ENCODE measurements at regions not wholly inside any gene's neighbourhood (a gene's known extent, or its start where the extent isn't known, plus 50 kb on each side); places are given as distances from the start of the nearest gene placed in this dataset.
"Not testable (repeated sequence)": the region's sequence is repeated elsewhere in the genome, so short reads cannot be mapped to it uniquely, and the experiment has no call there.

DNA sequence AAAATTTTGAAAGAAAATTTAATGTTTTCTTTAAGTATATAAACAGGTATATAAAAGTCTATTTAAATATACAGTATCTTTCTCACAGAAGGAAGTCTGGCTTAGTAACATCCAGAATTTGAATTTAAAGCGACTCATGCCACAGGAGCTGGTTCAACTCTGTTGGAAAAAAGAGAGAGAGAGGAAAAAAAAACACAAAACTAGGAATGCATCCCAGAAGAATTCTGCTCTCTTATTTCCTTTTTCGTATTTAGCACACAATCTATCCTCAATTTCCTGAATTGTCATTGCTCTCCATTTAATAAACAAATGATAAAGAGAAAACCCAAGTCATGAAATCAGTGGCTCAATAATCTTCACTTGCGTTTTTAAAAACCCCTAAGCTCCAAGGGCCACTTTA is 107.5 kb upstream of the SCAF8 start:
- DNase-seq (ENCODE audit: extremely low read depth in 1 of 2, low read depth in 1 of 2), result no peak

DNA sequence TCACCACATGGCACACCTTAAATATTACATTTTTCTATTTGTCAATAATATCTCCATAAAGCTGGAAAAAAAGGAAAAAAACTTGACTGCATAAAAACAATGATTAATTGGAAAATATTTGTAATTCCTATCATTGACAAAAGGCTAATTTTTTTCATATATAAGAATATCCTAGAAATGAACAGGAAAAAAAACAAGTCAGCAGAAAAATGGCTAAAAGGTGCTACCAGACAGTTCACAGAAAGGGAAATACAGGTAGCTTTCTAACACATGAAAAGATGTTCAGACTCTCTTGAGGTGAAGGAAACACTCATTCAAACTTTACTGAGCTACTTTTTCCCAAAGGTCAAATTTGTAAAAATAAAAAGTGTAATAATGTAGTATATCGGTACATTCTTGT is 104.1 kb upstream of the SCAF8 start:
- no peak for DNase-seq (ENCODE audit: extremely low read depth in 1 of 2, low read depth in 1 of 2)

DNA sequence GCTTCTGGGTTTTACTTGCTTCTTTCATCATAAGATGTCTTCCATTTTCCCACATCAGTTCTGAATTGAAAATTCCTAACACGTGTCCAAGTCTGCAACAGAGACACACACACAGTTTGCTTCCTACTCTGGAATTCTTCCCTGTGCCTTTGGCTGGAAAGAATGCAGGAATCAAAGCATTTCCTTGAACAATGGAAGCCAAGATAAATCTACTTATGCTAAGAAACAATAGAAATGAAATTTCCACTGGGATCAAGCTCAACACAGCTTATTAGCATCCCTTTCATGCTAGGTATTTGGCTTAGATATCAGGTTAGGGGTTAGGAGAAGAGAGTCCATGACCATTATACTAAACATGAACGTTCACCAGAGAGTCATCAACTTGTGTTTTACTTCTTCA is 101.1 kb upstream of the SCAF8 start:
- no peak for DNase-seq (ENCODE audit: extremely low read depth in 1 of 2, low read depth in 1 of 2)

DNA sequence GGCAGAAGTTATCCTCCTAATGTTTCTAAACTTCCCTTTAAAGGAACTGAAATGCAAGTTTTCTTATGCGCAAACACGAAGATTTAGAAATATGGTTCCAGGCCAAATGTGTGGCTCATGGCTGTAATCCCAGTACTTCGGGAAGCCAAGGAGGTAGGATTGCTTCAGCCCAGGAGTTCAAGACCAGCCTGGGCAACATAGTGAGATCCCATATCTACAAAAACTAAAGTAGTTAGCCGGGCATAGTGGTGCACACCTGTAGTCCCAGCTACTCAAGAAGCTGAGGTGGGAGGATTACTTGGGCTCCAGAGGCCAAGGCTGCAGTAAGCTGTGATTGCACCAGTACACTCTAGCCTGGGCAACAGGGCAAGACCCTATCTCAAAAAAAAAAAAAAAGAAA is 95.8 kb upstream of the SCAF8 start:
- no peak for DNase-seq (ENCODE audit: extremely low read depth in 1 of 2, low read depth in 1 of 2)

DNA sequence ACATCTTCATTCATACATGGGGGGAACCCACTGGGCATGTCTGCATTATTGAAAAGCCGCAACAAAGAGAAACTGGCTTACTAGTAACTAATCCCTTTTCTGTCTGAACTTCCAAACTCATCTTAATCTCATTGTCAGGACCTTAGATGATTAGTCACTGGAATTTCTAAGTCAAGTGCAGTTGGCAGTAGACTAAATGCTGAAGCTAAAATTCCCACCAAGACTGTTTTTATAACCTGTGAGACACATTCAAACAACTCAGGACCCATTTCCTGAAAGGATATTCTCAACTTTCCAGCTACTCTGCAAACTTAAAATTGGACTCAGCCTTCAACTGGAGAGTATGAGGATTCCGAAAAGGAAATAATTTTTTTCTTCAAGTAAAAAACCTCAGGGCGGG is 94.8 kb upstream of the SCAF8 start:
- no peak for DNase-seq (ENCODE audit: extremely low read depth in 1 of 2, low read depth in 1 of 2)

DNA sequence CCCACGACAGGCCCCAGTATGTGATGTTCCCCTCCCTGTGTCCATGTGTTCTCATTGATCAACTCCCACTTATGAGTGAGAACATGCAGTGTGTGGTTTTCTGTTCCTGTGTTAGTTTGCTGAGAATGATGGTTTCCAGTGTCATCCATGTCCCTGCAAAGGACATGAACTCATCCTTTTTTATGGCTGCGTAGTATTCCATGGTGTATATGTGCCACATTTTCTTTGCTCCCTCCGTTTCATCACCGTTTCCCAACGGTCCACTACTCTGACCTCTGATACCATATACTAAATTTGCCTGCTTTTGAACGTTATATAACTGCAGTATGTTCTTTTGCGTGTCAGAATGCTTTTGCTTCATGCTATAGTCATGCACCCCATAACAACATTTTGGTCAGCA is 94.0 kb upstream of the SCAF8 start:
- DNase-seq (ENCODE audit: extremely low read depth in 1 of 2, low read depth in 1 of 2), result not testable (repeated sequence)

DNA sequence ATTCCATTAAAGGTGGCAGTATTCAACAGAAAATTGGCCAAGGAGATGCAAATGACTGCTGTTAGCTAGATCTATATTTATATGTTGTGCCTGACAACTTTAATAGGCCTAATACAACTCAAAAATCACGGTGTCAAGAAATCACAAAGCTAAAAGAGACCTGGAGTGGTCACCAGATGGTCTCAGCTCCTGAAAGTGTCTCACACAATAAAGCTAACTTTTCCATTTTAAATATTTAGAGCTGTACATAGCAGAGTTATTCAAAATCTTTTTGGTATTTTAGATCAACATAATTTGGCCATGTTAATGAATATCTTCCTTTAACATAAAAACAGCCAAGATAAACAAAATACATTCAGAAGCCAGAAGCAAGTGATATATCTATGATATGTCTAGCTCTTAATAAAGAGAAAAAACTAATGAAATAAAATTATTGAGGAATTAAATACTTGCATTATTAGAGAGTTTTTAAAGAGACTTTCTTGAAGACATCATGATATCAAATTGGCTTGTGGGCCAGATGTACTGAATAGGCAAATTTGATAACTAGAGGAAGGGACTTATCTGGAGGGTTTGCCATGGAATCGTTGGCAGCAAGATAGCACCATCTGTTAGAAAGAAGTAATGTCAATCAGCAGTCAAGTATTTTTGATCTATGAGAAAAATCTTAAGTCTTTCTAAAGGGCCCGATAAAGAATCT is 84.9 kb upstream of the SCAF8 start:
- no peak for DNase-seq (ENCODE audit: extremely low read depth in 1 of 2, low read depth in 1 of 2)

DNA sequence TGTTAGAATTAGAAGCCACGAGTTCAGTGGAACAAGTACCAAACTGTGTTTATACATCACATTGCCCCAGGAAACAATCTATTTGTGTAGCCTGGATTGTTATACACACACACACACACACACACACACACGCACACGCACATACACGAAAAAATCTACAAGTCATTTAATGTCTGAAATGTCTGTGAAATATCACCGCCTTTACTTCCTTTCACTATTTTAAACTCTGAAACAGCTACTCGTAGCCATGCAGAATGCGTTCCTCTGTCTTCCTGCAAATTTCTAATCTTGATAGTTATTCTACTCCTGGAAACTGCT is 84.4 kb upstream of the SCAF8 start:
- DNase-seq (ENCODE audit: extremely low read depth in 1 of 2, low read depth in 1 of 2), result no peak

DNA sequence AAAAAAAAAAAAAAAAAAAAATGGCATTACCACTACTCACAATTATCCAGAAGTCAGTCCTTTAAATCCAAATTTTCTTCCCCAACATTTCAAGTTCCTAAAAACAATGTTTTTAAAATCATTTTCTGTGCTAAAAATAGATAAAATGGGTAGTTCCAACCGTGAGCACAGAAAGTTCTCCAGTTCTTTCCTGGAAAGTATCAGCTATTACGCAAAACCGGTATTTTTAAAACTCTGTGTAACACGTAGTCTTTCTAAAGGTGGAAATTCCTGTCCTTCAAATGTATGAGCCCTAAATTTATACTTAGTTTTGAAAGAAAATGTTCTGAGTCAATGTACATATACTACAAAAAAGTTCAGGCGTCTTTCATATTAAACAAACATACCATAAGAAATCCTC is 83.5 kb upstream of the SCAF8 start:
- DNase-seq (ENCODE audit: extremely low read depth in 1 of 2, low read depth in 1 of 2), result no peak

DNA sequence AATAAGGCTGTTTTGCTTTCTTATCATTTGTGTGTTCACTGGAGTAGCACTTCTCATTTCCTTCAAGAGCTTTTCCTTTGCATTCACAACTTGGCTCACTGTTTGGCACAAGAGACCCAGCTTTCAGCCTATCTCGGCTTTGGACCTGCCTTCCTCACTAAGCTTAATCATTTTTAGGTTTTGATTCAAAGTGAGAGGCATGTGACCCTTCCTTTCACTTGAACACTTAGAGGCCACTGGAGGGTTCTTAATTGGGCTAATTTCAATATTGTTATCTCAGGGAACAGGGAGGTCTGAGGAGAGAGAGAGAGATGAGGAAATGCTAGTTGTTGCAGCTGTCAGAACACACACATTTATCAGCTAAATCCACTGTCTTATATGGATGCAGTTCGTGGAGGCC is 82.9 kb upstream of the SCAF8 start:
- DNase-seq (ENCODE audit: extremely low read depth in 1 of 2, low read depth in 1 of 2), result no peak

DNA sequence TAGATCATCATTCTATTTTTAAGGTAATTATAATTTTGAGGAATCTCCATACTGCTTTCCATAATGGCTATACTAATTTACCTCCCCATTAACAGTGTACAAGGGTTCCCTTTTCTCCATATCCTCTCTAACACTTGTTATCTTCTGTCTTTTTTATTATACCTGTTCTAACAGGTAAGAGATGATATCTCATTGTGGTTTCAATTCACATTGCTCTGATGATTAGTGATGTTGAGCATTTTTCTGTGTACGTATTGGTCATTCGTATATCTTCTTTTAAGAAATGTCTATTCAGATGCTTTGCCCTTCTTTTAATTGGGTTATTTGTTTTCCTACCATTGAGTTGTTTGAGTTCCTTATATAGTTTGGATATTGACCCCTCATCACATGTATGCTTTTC is 81.6 kb upstream of the SCAF8 start:
- DNase-seq (ENCODE audit: extremely low read depth in 1 of 2, low read depth in 1 of 2), result no peak

DNA sequence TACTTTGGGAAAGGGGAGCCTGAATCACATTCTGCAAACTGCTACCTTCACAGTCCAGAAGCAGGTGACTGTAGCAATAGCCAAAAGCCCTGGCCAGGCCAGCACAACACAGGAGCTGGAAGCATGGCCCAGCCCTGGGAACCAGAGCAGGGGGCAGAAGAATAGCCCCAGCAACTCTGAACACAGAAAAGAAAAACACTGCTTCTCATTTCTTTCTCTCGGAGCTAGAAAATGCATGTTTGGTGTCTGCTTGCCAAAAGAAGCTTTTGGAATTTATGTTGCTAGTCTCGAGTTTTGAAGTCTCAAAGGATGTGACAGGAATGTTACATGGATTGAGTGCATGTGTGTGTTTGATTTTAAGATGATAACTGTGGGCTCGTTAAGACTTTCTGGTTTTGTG is 79.8 kb upstream of the SCAF8 start:
- DNase-seq (ENCODE audit: extremely low read depth in 1 of 2, low read depth in 1 of 2), result no peak

DNA sequence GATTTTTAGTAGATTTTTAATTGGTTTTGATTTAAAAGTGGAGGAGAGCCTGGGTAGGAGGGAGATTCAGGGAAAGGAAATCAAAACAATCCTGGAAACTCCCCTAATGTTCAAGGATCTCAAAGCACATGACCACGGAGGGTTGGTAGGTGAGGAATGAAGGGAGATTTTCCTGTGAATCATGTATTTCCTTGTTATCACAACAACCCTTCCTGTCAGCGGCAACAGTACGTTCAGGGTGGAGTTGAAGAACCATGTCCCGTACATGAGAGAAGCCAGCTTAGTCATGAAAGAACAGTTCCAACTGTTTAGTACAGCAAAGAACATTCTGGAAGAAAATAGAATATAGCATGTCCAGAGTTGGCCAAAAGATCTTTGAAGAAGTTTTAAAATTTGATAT is 79.4 kb upstream of the SCAF8 start:
- no peak for DNase-seq (ENCODE audit: extremely low read depth in 1 of 2, low read depth in 1 of 2)

DNA sequence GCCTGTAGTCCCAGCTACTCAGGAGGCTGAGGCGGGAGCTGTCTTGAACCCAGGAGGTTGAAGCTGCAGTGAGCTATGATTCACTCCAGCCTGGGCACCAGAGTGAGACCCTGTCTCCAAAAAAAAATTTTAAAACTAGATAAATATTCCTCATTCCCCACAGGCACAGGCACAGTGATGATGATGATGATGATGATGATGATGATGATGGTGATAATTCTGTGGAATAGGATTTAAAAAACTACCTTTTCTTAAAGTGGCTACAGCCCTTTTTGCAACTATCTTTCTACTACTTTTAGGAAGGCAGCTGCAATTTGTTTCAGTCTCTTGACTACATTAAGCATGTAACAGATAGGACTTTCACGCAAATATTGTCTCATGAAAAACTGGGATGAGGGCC is 76.6 kb upstream of the SCAF8 start:
- DNase-seq (ENCODE audit: extremely low read depth in 1 of 2, low read depth in 1 of 2), result no peak

DNA sequence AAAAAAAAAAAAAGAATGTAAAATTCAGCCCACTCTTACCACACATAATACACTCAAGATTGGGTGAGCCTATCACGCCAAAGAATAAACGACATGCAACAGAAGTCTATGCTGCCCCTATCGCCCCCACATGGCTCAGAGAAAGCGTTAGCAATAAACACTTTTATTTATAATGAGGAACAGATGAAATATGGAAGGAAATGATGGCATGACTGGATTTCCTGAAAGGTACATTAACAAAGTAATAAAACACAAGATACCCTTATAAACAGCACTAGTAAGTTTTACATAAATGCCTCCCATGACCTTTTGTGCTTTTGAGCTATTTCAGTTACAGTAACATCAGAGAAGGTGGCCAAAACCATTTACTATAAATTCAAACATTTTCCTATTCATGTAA is 71.4 kb upstream of the SCAF8 start:
- DNase-seq (ENCODE audit: extremely low read depth in 1 of 2, low read depth in 1 of 2), result no peak

DNA sequence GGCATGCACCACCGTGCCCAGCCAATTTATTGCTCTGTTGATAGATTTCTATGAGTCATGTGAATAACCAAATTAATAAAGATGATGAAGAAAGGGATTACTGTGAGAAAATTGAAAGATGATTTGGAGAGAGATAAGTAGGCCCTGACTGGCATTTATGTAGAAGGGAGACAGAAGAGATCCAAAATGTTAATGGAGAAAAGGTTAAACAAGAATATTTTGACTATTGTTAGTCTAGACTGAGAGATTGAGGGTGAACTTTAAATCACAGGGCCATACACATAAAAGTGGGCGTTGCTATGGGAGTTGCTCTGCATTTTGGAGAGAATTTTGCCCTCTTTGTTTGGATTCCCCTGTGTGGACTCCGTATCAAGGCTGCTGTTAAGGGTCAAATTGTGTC is 68.9 kb upstream of the SCAF8 start:
- DNase-seq (ENCODE audit: extremely low read depth in 1 of 2, low read depth in 1 of 2), result no peak

DNA sequence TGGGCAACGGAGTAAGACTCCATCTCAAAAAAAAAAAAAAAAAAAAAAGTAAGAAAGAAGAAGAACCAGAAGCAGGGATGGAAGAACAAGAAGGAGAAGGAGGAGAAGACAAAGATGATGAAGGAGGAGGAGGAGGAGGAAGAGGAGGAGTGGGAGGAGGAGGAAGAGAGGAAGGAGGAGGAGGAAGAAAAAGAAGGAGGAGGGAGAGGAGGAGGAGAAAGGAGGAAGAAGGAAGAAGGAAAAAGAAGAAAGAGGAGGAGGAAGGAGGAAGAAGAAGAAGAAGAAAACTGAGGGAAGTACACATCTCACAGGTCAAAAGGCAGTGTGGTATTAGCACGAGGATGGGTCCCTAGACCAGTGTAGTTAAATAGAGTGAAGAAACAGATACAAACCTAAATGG is 65.1 kb upstream of the SCAF8 start:
- no peak for DNase-seq (ENCODE audit: extremely low read depth in 1 of 2, low read depth in 1 of 2)

DNA sequence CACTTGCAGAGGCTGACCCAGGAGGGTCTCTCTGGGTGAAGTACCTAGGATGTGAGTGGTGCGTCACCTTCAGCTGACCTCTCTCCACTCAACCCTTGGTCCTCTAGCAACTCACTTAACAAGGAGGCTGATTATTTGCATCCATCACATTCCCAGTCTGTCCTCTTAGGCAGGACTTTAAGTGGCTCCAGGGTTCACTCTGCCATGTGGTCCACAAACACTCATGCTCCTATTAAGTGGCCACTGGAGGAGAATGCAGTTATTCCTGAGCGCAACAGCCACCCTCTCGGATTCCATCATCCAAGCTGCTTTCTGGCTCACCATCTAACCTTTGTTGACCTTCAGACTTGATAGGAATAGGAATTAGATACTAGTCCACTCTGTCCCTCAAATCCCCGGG is 61.1 kb upstream of the SCAF8 start:
- no peak for DNase-seq (ENCODE audit: extremely low read depth in 1 of 2, low read depth in 1 of 2)

DNA sequence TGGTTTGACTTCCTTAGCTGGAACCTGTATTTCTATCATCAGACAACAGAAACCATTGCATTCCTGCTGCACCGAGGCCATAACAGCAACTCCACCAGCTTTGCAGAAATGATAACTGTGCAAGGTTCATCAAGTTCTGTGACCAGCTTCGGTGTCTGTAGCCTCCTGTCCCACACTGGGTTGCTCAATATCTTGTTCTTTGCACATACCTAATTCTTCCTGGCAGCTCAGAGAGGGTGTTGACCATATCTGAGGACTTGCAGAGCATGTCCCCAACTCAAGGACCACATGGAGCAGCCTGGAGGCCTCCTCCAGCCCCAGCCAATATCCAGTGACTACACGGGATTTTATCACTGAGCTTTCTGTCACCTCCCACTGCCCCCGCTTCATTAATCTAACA is 59.3 kb upstream of the SCAF8 start:
- no peak for DNase-seq (ENCODE audit: extremely low read depth in 1 of 2, low read depth in 1 of 2)

DNA sequence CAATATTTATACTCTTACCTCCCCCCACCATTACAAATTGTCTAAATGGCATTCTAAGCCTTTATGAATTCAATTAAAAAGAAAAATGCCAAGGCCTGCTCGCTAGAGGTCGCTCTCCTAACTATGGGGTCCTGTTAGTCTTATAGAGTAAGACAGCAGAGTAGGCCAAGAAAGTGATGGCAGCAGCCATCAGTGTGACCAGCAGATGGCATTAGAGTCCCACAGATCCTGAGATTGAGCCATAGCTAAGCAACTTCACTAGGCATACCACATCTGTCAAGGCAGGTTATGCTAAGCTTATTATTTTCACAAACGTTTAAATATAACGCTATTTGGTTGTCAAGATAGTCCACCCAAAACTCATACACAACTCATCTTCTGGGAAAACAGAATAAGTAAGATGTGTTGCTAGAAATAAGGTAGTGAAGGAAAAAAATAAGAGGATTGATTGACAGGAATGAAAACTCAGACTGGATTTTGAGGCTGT is 57.6 kb upstream of the SCAF8 start:
- DNase-seq (ENCODE audit: extremely low read depth in 1 of 2, low read depth in 1 of 2), result peak; percentile 65 to 66

DNA sequence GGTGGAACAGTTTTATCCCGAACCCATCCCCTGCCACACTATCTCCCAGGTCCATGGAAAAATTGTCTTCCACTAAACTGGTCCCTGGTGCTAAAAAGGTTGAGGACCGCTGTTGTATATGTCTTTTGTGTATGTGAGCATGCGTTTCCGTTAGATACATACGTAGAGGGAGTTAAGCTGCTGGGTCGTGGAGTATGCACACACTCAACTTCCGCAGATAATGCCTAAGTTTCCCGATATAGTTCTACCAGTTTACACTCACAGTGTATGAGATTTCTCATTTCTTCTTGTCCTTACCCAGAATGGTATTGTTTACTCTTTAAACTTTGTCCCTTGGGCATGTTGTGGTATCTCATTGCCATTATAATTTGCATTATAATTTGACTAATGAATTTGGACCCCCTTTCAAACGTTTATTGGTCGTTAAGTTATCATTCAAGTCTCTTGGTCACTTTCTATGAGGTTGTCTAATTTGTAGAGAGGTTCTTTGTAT is 50.5 kb upstream of the SCAF8 start:
- no peak for DNase-seq (ENCODE audit: extremely low read depth in 1 of 2, low read depth in 1 of 2)

Measured in activated CD8-positive, alpha-beta memory T cell treated with anti-CD3 and anti-CD28 coated beads for 1 hour (primary cell).